ENCODE measurements at regions not wholly inside any gene's neighbourhood (a gene's known extent, or its start where the extent isn't known, plus 50 kb on each side); places are given as distances from the start of the nearest gene placed in this dataset.
"Not testable (repeated sequence)": the region's sequence is repeated elsewhere in the genome, so short reads cannot be mapped to it uniquely, and the experiment has no call there.

- H3K27me3 ChIP-seq: no peaks in the 10 kb centered on the region
- H3K9me3 ChIP-seq: no peaks in the 10 kb centered on the region
- H3K4me1 ChIP-seq: no peaks in the 10 kb centered on the region
- H4K20me1 ChIP-seq: no peaks in the 10 kb centered on the region
- H3K36me3 ChIP-seq: no peaks in the 10 kb centered on the region
- H3K4me2 ChIP-seq: no peak overlapping the region
- H3K4me3 ChIP-seq: no peak overlapping the region
- no peak overlapping the region for H3K27ac ChIP-seq
- TF ChIP-seq Cebpa-rat (IDR thresholded peaks at IDR 0.05): no peak
- no peak overlapping the region for H3K9ac ChIP-seq
These were observed 95.1 kb upstream of the CCNG1 start for GRCh38 chr5:163342306-163342705.

- Histone ChIP-seq H3K4me3 (no peak overlapping the region), H3K4me2 (no peak overlapping the region), H3K27me3 (no peaks in the 10 kb centered on the region), H3K9me3 (no peaks in the 10 kb centered on the region), H3K36me3 (no peaks in the 10 kb centered on the region), H3K9ac (no peak overlapping the region), H3K4me1 (no peaks in the 10 kb centered on the region), H4K20me1 (no peaks in the 10 kb centered on the region), H3K27ac (no peak overlapping the region)
- no peak for TF ChIP-seq Cebpa-rat (IDR thresholded peaks at IDR 0.05)
These were observed 92.2 kb upstream of the CCNG1 start for GRCh38 chr5:163345216-163345615.

GRCh38 chr5:163347671-163348070, 89.7 kb upstream of the CCNG1 start:
- Histone ChIP-seq H3K27me3 (no peaks in the 10 kb centered on the region), H3K4me2 (no peak overlapping the region), H4K20me1 (no peaks in the 10 kb centered on the region), H3K9me3 (no peaks in the 10 kb centered on the region), H3K4me3 (no peak overlapping the region), H3K9ac (no peak overlapping the region), H3K36me3 (no peaks in the 10 kb centered on the region), H3K27ac (no peak overlapping the region), H3K4me1 (no peaks in the 10 kb centered on the region)
- TF ChIP-seq Cebpa-rat (IDR thresholded peaks at IDR 0.05): no peak; the same call in 1 of the 2 replicates

- Histone ChIP-seq H3K4me3 (no peak overlapping the region), H3K36me3 (no peaks in the 10 kb centered on the region), H3K4me2 (no peak overlapping the region), H3K9me3 (no peaks in the 10 kb centered on the region), H3K27ac (no peak overlapping the region), H3K4me1 (no peaks in the 10 kb centered on the region), H3K27me3 (no peaks in the 10 kb centered on the region), H3K9ac (no peak overlapping the region), H4K20me1 (no peaks in the 10 kb centered on the region)
- no peak for TF ChIP-seq Cebpa-rat (IDR thresholded peaks at IDR 0.05)
These were observed 87.3 kb upstream of the CCNG1 start for GRCh38 chr5:163350083-163350482.

GRCh38 chr5:163352531-163352930, 84.9 kb upstream of the CCNG1 start:
- Histone ChIP-seq H3K27ac (no peak overlapping the region), H3K4me2 (no peak overlapping the region), H3K9me3 (peaks cover 6% of the 10 kb centered on the region; the same call in 1 of the 2 replicates), H3K4me1 (no peaks in the 10 kb centered on the region), H4K20me1 (no peaks in the 10 kb centered on the region), H3K27me3 (no peaks in the 10 kb centered on the region), H3K36me3 (no peaks in the 10 kb centered on the region), H3K4me3 (no peak overlapping the region), H3K9ac (no peak overlapping the region)
- TF ChIP-seq Cebpa-rat (IDR thresholded peaks at IDR 0.05): no peak

GRCh38 chr5:163355811-163356210, 81.6 kb upstream of the CCNG1 start:
- not testable (repeated sequence) for H3K9ac ChIP-seq, H4K20me1 ChIP-seq, H3K4me2 ChIP-seq, H3K4me3 ChIP-seq, H3K9me3 ChIP-seq, H3K4me1 ChIP-seq, H3K27me3 ChIP-seq, H3K36me3 ChIP-seq, H3K27ac ChIP-seq

GRCh38 chr5:163357636-163358035, 79.8 kb upstream of the CCNG1 start:
- H3K27ac ChIP-seq: no peak overlapping the region
- H4K20me1 ChIP-seq: no peaks in the 10 kb centered on the region
- no peaks in the 10 kb centered on the region for H3K4me1 ChIP-seq
- H3K36me3 ChIP-seq: no peaks in the 10 kb centered on the region
- no peak overlapping the region for H3K9ac ChIP-seq
- H3K27me3 ChIP-seq: no peaks in the 10 kb centered on the region
- no peak overlapping the region for H3K4me3 ChIP-seq
- no peak for TF ChIP-seq Cebpa-rat (IDR thresholded peaks at IDR 0.05)
- peaks cover 6% of the 10 kb centered on the region; the same call in 1 of the 2 replicates for H3K9me3 ChIP-seq
- no peak overlapping the region for H3K4me2 ChIP-seq

GRCh38 chr5:163360656-163361055, 76.7 kb upstream of the CCNG1 start:
- peaks cover 20% of the 10 kb centered on the region for H3K9me3 ChIP-seq
- TF ChIP-seq Cebpa-rat (IDR thresholded peaks at IDR 0.05): no peak
- no peak overlapping the region for H3K27ac ChIP-seq
- H3K36me3 ChIP-seq: no peaks in the 10 kb centered on the region
- no peaks in the 10 kb centered on the region for H3K4me1 ChIP-seq
- no peak overlapping the region for H3K4me3 ChIP-seq
- no peak overlapping the region for H3K9ac ChIP-seq
- H4K20me1 ChIP-seq: no peaks in the 10 kb centered on the region
- no peaks in the 10 kb centered on the region for H3K27me3 ChIP-seq
- no peak overlapping the region for H3K4me2 ChIP-seq

- Histone ChIP-seq H3K4me2 (no peak overlapping the region), H3K36me3 (no peaks in the 10 kb centered on the region), H3K9me3 (peaks cover 16% of the 10 kb centered on the region), H3K9ac (no peak overlapping the region), H3K4me3 (no peak overlapping the region), H3K27ac (no peak overlapping the region), H3K27me3 (no peaks in the 10 kb centered on the region), H4K20me1 (no peaks in the 10 kb centered on the region), H3K4me1 (no peaks in the 10 kb centered on the region)
- TF ChIP-seq Cebpa-rat (IDR thresholded peaks at IDR 0.05): no peak
These were observed 75.9 kb upstream of the CCNG1 start for GRCh38 chr5:163361450-163361849.

- TF ChIP-seq Cebpa-rat (IDR thresholded peaks at IDR 0.05): no peak
- no peaks in the 10 kb centered on the region for H3K27me3 ChIP-seq
- H4K20me1 ChIP-seq: no peaks in the 10 kb centered on the region
- H3K4me2 ChIP-seq: no peak overlapping the region
- peaks cover 16% of the 10 kb centered on the region for H3K9me3 ChIP-seq
- H3K9ac ChIP-seq: no peak overlapping the region
- H3K36me3 ChIP-seq: no peaks in the 10 kb centered on the region
- H3K4me3 ChIP-seq: no peak overlapping the region
- no peaks in the 10 kb centered on the region for H3K4me1 ChIP-seq
- H3K27ac ChIP-seq: no peak overlapping the region
These were observed 74.5 kb upstream of the CCNG1 start for GRCh38 chr5:163362840-163363371.

GRCh38 chr5:163363389-163363788, 74.0 kb upstream of the CCNG1 start:
- TF ChIP-seq Cebpa-rat (IDR thresholded peaks at IDR 0.05): no peak
- Histone ChIP-seq H3K4me3 (no peak overlapping the region), H3K36me3 (no peaks in the 10 kb centered on the region), H3K9me3 (peaks cover 16% of the 10 kb centered on the region), H3K4me2 (no peak overlapping the region), H3K27me3 (no peaks in the 10 kb centered on the region), H3K4me1 (no peaks in the 10 kb centered on the region), H3K27ac (no peak overlapping the region), H4K20me1 (no peaks in the 10 kb centered on the region), H3K9ac (no peak overlapping the region)
